Ishikawa (cell line): ENCODE measurements at regions not wholly inside any gene's neighbourhood (a gene's known extent, or its start where the extent isn't known, plus 50 kb on each side); places are given as distances from the start of the nearest gene placed in this dataset.

Source experiments
- CEBPB ChIP-seq: IDR thresholded peaks from 2 replicates; pipeline ENCODE4 v1.6.1; 2012
- EP300 ChIP-seq: IDR thresholded peaks from 2 replicates; pipeline ENCODE4 v1.6.1; 2012; ENCODE audit warnings: borderline replicate concordance
- USF1 ChIP-seq: IDR thresholded peaks from 2 replicates; pipeline ENCODE4 v1.6.1; 2012

- TF ChIP-seq EP300 (no peak), USF1 (no peak), CEBPB (no peak)
These were observed 130.5 kb downstream of the SEM1 start for GRCh38 chr7:96579119-96579518.
